Stomach (tissue), 8 donors: ENCODE measurements at regions not wholly inside any gene's neighbourhood (a gene's known extent, or its start where the extent isn't known, plus 50 kb on each side); places are given as distances from the start of the nearest gene placed in this dataset.

ENCODE experiments used
- DNase-seq, 2 donors: peaks; one replicate each; pipeline versions ENCODE4 v3.0.0 to v3.0.0-alpha.2; 2013 to 2019
- H3K27ac ChIP-seq, 5 donors: fragments of 200-600 bp in 4 of 5; sonication (generic) in 4 of 5; one replicate each; pipeline ENCODE4 v1.5.1; 2013 to 2019; ENCODE audit warnings: mild to moderate bottlenecking in 1 of 5, moderate library complexity in 1 of 5
- H3K27me3 ChIP-seq, 3 donors: fragments of 200-600 bp; sonication (generic); one replicate each; pipeline ENCODE4 v1.5.1; 2017 to 2019; ENCODE audit warnings: mixed run types in 1 of 3
- H3K36me3 ChIP-seq, 4 donors: fragments of 200-600 bp; sonication (generic); 1 replicate in 3 of 4; 2 replicates in 1 of 4; pipeline ENCODE4 v1.5.1; 2016 to 2019
- H3K4me1 ChIP-seq, 4 donors: fragments of 200-600 bp; sonication (generic); one replicate each; pipeline ENCODE4 v1.5.1; 2016 to 2019
- H3K4me3 ChIP-seq, 4 donors: fragments of 200-600 bp; sonication (generic) in 3 of 4; one replicate each; pipeline ENCODE4 v1.5.1; 2016 to 2019; ENCODE audit warnings: mild to moderate bottlenecking in 1 of 4
- H3K9me3 ChIP-seq, 4 donors: fragments of 200-600 bp; sonication (generic); one replicate each; pipeline ENCODE4 v1.5.1; 2016 to 2019
- CTCF ChIP-seq, 7 experiments: fragments of 450-650 bp in 4 of 7; fragments of 200-600 bp in 3 of 7; sonication (generic) in 3 of 7; IDR thresholded peaks; one replicate each; pipeline ENCODE4 v1.5.1; 2016 to 2019; ENCODE audit warnings: antibody characterized with exemption in 7 of 7, control low read depth in 2 of 7, mild to moderate bottlenecking in 1 of 7
- EP300 ChIP-seq: sonication (generic); formaldehyde crosslinking; IDR thresholded peaks from one replicate; pipeline ENCODE4 v1.6.1; 2017; ENCODE audit warnings: antibody characterized with exemption
- POLR2A ChIP-seq, 4 donors: fragments of 450-650 bp; IDR thresholded peaks; one replicate each; pipeline ENCODE4 v1.6.1; 2016; ENCODE audit warnings: antibody characterized with exemption in 4 of 4, control low read depth in 2 of 4, mild to moderate bottlenecking in 1 of 4, moderate library complexity in 1 of 4
- POLR2AphosphoS5 ChIP-seq, 3 donors: sonication (generic); formaldehyde crosslinking; IDR thresholded peaks; one replicate each; pipeline ENCODE4 v1.6.1; 2016; ENCODE audit warnings: antibody characterized with exemption in 3 of 3
- WGBS, 5 donors: extraction: QIAGEN DNeasy Blood & Tissue Kit in 3 of 5; methylation state at CpG; one replicate each; pipeline versions ENCODE4 v1.1.5 to v1.1.7; 2013 to 2018; 5-methylcytosine and 5-hydroxymethylcytosine counted together
- intact Hi-C: fragments of 100-400 bp; cut with DNase I; formaldehyde crosslinking; loops from one replicate; pipeline ENCODE4 v1.15.1; 2023; ENCODE audit warnings: low total_unique reads
- donor health status: healthy with polysubstance abuse.
- donor health status: Bipolar disorder and iron deficiency.
- donor health status: healthy.

- no peak for DNase-seq
- intact Hi-C loops: no loop called here
- TF ChIP-seq POLR2AphosphoS5 (IDR thresholded peaks at IDR 0.05): no peak
- no peak for TF ChIP-seq EP300
- TF ChIP-seq CTCF (IDR thresholded peaks at IDR 0.05): no peak
- TF ChIP-seq POLR2A (IDR thresholded peaks at IDR 0.05): no peak
- Histone ChIP-seq H3K27me3 (no peaks in the 10 kb centered on the region), H3K27ac (no peak overlapping the region), H3K4me3 (no peak overlapping the region), H3K36me3 (no peaks in the 10 kb centered on the region), H3K4me1 (no peaks in the 10 kb centered on the region), H3K9me3 (no peaks in the 10 kb centered on the region)
- WGBS, 5 donors: 46 to 62% (median 56%) methylated on average over 3 of the region's 3 CpGs
Observed at GRCh38 chr1:106677721-106678120, 378.8 kb upstream of the PRMT6 start.

GRCh38 chr1:106678279-106679050, 378.0 kb upstream of the PRMT6 start:
- H3K4me1 ChIP-seq: no peaks in the 10 kb centered on the region
- no peaks in the 10 kb centered on the region for H3K9me3 ChIP-seq
- H3K4me3 ChIP-seq: no peak overlapping the region
- no peaks in the 10 kb centered on the region for H3K36me3 ChIP-seq
- 84 to 92% (median 86%) methylated on average over 3 of the region's 3 CpGs for whole genome bisulfite sequencing, 5 donors
- intact Hi-C loops: no loop called here
- no peak for DNase-seq
- H3K27ac ChIP-seq: no peak overlapping the region
- no peak for TF ChIP-seq CTCF (IDR thresholded peaks at IDR 0.05)
- H3K27me3 ChIP-seq: no peaks in the 10 kb centered on the region

GRCh38 chr1:106680216-106680615, 376.3 kb upstream of the PRMT6 start:
- Histone ChIP-seq H3K9me3 (no peaks in the 10 kb centered on the region), H3K27ac (no peak overlapping the region), H3K36me3 (no peaks in the 10 kb centered on the region), H3K27me3 (no peaks in the 10 kb centered on the region), H3K4me3 (no peak overlapping the region), H3K4me1 (no peaks in the 10 kb centered on the region)
- intact Hi-C loops: no loop called here
- TF ChIP-seq POLR2AphosphoS5 (IDR thresholded peaks at IDR 0.05) (no peak), EP300 (no peak), CTCF (IDR thresholded peaks at IDR 0.05) (no peak), POLR2A (IDR thresholded peaks at IDR 0.05) (no peak)
- peak in 1 of 2 donors; percentile 2 for DNase-seq
- 69 to 84% (median 81%) methylated on average over 1 of the region's 1 CpG for WGBS, 5 donors

- intact Hi-C loops: no loop called here
- H3K27me3 ChIP-seq: no peaks in the 10 kb centered on the region
- TF ChIP-seq EP300 (no peak), POLR2AphosphoS5 (IDR thresholded peaks at IDR 0.05) (no peak), POLR2A (IDR thresholded peaks at IDR 0.05) (no peak), CTCF (IDR thresholded peaks at IDR 0.05) (no peak)
- no peak overlapping the region for H3K27ac ChIP-seq
- no peaks in the 10 kb centered on the region for H3K36me3 ChIP-seq
- H3K9me3 ChIP-seq: no peaks in the 10 kb centered on the region
- H3K4me1 ChIP-seq: no peaks in the 10 kb centered on the region
- WGBS, 5 donors: 21 to 39% (median 25%) methylated on average over 4 of the region's 4 CpGs
- no peak overlapping the region for H3K4me3 ChIP-seq
- peak in 1 of 2 donors; percentile 11 for DNase-seq
Observed at GRCh38 chr1:106680776-106681344, 375.6 kb upstream of the PRMT6 start.
